Upper lobe of left lung (tissue), 6 donors: ENCODE measurements at regions not wholly inside any gene's neighbourhood (a gene's known extent, or its start where the extent isn't known, plus 50 kb on each side); places are given as distances from the start of the nearest gene placed in this dataset.

Source experiments
- ATAC-seq, 2 donors: fragments of 200-7000 bp; cut with Tn5 transposase; one replicate each; pipeline ENCODE4 v1.9.1; 2022; ENCODE audit warnings: mild to moderate bottlenecking in 2 of 2, moderate library complexity in 2 of 2; ENCODE audit not compliant: low FRiP score in 2 of 2
- DNase-seq, 2 donors: peaks; one replicate each; pipeline ENCODE4 v3.0.0-alpha.2; 2019 to 2020
- H3K27ac ChIP-seq, 4 donors: fragments of 200-600 bp; sonication (generic); one replicate each; pipeline ENCODE4 v1.5.1; 2016 to 2019
- H3K27me3 ChIP-seq, 4 donors: fragments of 200-600 bp; sonication (generic); one replicate each; pipeline ENCODE4 v1.5.1; 2017 to 2019
- H3K36me3 ChIP-seq, 4 donors: fragments of 200-600 bp; sonication (generic); one replicate each; pipeline ENCODE4 v1.5.1; 2016 to 2019
- H3K4me1 ChIP-seq, 4 donors: fragments of 200-600 bp; sonication (generic); one replicate each; pipeline ENCODE4 v1.5.1; 2018 to 2019
- H3K4me3 ChIP-seq, 4 donors: fragments of 200-600 bp; sonication (generic); one replicate each; pipeline ENCODE4 v1.5.1; 2017 to 2019; ENCODE audit warnings: mild to moderate bottlenecking in 2 of 4, moderate library complexity in 1 of 4
- H3K9me3 ChIP-seq, 4 donors: fragments of 200-600 bp; sonication (generic); one replicate each; pipeline ENCODE4 v1.5.1; 2018 to 2019
- EP300 ChIP-seq, 4 donors: sonication (generic); formaldehyde crosslinking; IDR thresholded peaks; one replicate each; pipeline ENCODE4 v1.5.1; 2017; ENCODE audit warnings: antibody characterized with exemption in 4 of 4, control low read depth in 2 of 4
- POLR2A ChIP-seq, 4 donors: fragments of 450-650 bp; IDR thresholded peaks; one replicate each; pipeline ENCODE4 v1.5.1; 2016 to 2017; ENCODE audit warnings: antibody characterized with exemption in 4 of 4, mild to moderate bottlenecking in 2 of 4
- POLR2AphosphoS5 ChIP-seq, 2 donors: sonication (generic); formaldehyde crosslinking; IDR thresholded peaks; one replicate each; pipeline ENCODE4 v1.5.1; 2017; ENCODE audit warnings: antibody characterized with exemption in 2 of 2
- WGBS, 2 donors: methylation state at CpG; one replicate each; pipeline ENCODE4 v1.1.5; 2017 to 2018; 5-methylcytosine and 5-hydroxymethylcytosine counted together
- TF ChIP-seq, protein P1 (sequence below), 6 experiments: fragments of 450-650 bp in 4 of 6; fragments of 200-600 bp in 2 of 6; sonication (generic) in 2 of 6; IDR thresholded peaks; one replicate each; pipeline ENCODE4 v1.5.1; 2016 to 2019; ENCODE audit warnings: antibody characterized with exemption in 6 of 6
- donor health status: DM: no; HTN: no; CAD: no; lungs with moderate emphysema.
- donor health status: DM: no; HTN: yes; CAD: no; lungs with severe emphysema.

DNA sequence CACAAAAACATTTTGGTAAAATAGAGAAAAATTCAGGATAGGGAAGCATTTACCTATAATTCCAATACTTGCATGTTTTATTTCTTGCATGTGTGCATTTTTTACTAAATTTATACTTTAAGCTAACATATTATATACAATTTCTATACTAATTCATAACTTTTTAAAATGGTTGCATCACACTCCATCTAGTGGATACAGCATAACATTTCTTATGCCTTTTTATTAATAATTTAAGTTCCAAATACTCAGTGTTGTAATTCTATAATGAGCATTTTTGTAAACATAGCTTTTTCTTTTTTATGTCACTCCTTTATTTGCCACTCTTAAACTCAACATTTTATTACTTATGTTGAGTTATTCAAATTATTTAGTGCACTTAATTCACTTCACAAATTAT lies 477.7 kb downstream of the ZBBX start:
- Histone ChIP-seq H3K27ac (no peak overlapping the region), H3K36me3 (no peaks in the 10 kb centered on the region), H3K4me3 (no peak overlapping the region), H3K27me3 (no peaks in the 10 kb centered on the region), H3K9me3 (no peaks in the 10 kb centered on the region), H3K4me1 (no peaks in the 10 kb centered on the region)
- DNase-seq = no peak
- no peak for TF ChIP-seq POLR2AphosphoS5 (IDR thresholded peaks at IDR 0.05)
- TF ChIP-seq POLR2A (IDR thresholded peaks at IDR 0.05) = no peak
- TF ChIP-seq, protein P1, sequence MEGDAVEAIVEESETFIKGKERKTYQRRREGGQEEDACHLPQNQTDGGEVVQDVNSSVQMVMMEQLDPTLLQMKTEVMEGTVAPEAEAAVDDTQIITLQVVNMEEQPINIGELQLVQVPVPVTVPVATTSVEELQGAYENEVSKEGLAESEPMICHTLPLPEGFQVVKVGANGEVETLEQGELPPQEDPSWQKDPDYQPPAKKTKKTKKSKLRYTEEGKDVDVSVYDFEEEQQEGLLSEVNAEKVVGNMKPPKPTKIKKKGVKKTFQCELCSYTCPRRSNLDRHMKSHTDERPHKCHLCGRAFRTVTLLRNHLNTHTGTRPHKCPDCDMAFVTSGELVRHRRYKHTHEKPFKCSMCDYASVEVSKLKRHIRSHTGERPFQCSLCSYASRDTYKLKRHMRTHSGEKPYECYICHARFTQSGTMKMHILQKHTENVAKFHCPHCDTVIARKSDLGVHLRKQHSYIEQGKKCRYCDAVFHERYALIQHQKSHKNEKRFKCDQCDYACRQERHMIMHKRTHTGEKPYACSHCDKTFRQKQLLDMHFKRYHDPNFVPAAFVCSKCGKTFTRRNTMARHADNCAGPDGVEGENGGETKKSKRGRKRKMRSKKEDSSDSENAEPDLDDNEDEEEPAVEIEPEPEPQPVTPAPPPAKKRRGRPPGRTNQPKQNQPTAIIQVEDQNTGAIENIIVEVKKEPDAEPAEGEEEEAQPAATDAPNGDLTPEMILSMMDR (IDR thresholded peaks at IDR 0.05) = no peak
- no peak for TF ChIP-seq EP300 (IDR thresholded peaks at IDR 0.05)
- no peak for ATAC-seq

DNA sequence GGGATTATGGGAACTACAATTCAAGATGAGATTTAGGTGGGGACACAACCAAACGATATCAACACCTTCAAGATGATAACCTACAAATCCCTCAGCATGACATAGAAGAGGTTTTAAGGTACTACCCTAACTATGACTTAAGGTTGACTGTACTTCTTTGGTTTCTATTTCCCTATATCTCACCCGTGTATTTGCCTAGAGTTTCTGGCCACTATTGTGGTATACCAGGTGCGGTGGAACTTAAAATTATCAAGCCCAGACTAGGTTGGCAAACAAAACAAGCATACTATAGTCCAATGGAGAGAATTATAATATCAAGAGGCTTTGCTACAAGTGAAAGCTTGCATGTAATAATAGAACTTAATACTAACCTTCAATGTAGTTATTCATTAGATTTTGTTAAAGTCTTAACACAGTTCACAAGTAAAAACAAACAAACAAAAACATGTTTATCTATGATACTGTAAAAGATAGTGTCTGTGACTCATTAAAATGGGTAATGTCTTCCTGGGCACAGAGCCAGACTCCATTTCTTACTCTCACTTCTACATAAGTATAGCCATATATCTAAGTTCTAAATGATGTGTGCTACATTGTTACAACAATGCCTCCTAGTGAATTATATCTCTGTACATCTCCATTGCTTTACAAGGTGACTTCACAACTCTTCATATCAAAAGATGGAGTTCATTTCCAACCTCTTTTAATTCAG lies 479.1 kb downstream of the ZBBX start:
- no peaks in the 10 kb centered on the region for H3K36me3 ChIP-seq
- H3K4me3 ChIP-seq = no peak overlapping the region
- no peaks in the 10 kb centered on the region for H3K9me3 ChIP-seq
- no peak for ATAC-seq
- no peaks in the 10 kb centered on the region for H3K27me3 ChIP-seq
- no peak for TF ChIP-seq EP300 (IDR thresholded peaks at IDR 0.05)
- no peak for TF ChIP-seq POLR2A (IDR thresholded peaks at IDR 0.05)
- H3K27ac ChIP-seq = no peak overlapping the region
- DNase-seq = no peak
- WGBS, 2 donors = 69 to 83% methylated on average over 3 of the region's 3 CpGs
- H3K4me1 ChIP-seq = no peaks in the 10 kb centered on the region

DNA sequence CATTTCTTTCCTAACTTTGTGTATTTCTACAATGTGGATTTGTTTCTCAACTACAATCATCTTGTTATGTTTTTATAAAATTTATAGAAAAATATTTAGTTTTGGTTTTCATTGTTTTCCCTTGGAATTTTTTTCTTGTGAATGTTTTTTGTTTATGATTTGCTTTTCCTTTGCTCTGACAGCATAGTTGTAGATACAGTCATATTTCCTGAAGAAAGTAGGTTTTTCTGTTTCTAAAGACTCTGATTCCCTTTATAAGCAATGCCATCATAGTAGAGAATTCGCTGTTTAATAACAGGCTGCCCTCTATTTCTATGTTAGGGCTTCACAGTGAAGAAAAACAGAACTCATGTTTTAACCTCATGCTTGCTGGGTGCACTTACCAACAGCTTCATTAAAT lies 482.3 kb downstream of the ZBBX start:
- no peak for ATAC-seq
- WGBS, 2 donors = 67 to 68% methylated on average over 1 of the region's 1 CpG
- no peaks in the 10 kb centered on the region for H3K27me3 ChIP-seq

DNA sequence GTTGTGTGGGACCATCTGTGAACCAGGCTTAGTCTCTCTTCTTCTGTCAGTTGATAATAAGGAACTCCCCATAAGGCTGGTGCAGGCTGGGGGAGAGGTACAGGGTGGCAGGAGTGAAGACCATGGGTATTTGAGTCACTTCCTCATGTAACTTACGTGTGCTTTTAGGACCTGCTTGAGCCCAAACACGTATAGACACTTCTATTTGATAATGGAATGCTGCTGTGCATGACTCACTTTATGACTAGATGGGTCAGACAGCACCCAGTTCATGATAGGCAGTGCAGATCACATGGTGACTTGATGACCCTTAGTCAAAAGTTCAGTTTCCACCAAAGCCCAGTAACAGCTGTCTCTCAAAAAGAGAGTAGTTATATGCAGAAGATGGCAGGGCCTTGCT lies 490.9 kb downstream of the ZBBX start:
- H3K4me1 ChIP-seq = no peaks in the 10 kb centered on the region
- no peaks in the 10 kb centered on the region for H3K9me3 ChIP-seq
- no peak for TF ChIP-seq POLR2AphosphoS5 (IDR thresholded peaks at IDR 0.05)
- TF ChIP-seq, protein P1 (IDR thresholded peaks at IDR 0.05) = no peak
- TF ChIP-seq POLR2A (IDR thresholded peaks at IDR 0.05) = no peak
- TF ChIP-seq EP300 (IDR thresholded peaks at IDR 0.05) = no peak
- 64 to 89% methylated on average over 2 of the region's 2 CpGs for WGBS, 2 donors
- H3K36me3 ChIP-seq = no peaks in the 10 kb centered on the region
- DNase-seq = no peak
- no peak overlapping the region for H3K4me3 ChIP-seq
- ATAC-seq = no peak
- no peaks in the 10 kb centered on the region for H3K27me3 ChIP-seq
- H3K27ac ChIP-seq = no peak overlapping the region

More for the DNA sequence above, 482.3 kb downstream of the ZBBX start:
- Histone ChIP-seq H3K4me3 (no peak overlapping the region), H3K4me1 (no peaks in the 10 kb centered on the region), H3K36me3 (no peaks in the 10 kb centered on the region), H3K9me3 (no peaks in the 10 kb centered on the region), H3K27ac (no peak overlapping the region)
- DNase-seq = no peak
- TF ChIP-seq POLR2AphosphoS5 (IDR thresholded peaks at IDR 0.05) (no peak), POLR2A (IDR thresholded peaks at IDR 0.05) (no peak), EP300 (IDR thresholded peaks at IDR 0.05) (no peak)
- TF ChIP-seq, protein P1 (IDR thresholded peaks at IDR 0.05) = no peak

DNA sequence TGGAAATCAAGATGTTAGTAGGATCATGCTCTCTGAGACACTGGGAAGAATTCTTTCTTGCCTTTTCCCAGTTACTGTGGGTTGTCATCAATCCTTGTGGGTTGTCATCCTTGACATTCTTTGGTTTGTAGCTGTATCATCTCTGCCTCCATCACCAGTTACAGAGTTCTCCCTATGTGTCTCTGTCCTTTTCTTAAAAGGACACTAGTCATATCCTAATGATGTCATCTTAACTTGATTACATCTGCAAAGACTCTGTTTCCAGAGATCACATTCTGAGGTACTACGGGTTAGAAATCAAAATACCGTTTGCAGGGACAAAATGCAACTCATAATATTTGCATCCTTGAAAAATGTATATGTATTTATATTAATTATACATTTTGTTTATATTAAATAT lies 500.4 kb downstream of the ZBBX start:
- DNase-seq (no peak), ATAC-seq (no peak)
- WGBS, 2 donors = 82 to 93% methylated on average over 2 of the region's 2 CpGs
- H3K4me3 ChIP-seq = no peak overlapping the region
- H3K27me3 ChIP-seq = no peaks in the 10 kb centered on the region
- no peaks in the 10 kb centered on the region for H3K36me3 ChIP-seq
- no peaks in the 10 kb centered on the region for H3K9me3 ChIP-seq
- H3K4me1 ChIP-seq = no peaks in the 10 kb centered on the region
- TF ChIP-seq, protein P1 (IDR thresholded peaks at IDR 0.05) = no peak
- TF ChIP-seq POLR2AphosphoS5 (IDR thresholded peaks at IDR 0.05) (no peak), EP300 (IDR thresholded peaks at IDR 0.05) (no peak), POLR2A (IDR thresholded peaks at IDR 0.05) (no peak)
- H3K27ac ChIP-seq = no peak overlapping the region
